ENCODE measurements at regions not wholly inside any gene's neighbourhood (a gene's known extent, or its start where the extent isn't known, plus 50 kb on each side); places are given as distances from the start of the nearest gene placed in this dataset.

GRCh38 chr22:49721211-49721763 lies 106.4 kb downstream of the BRD1 start:
- DNase-seq (ENCODE audit: low read depth, low spot score) = no peak

- DNase-seq (ENCODE audit: low read depth, low spot score) = no peak
These were observed 107.3 kb downstream of the BRD1 start for GRCh38 chr22:49720279-49720959.

GRCh38 chr22:49719046-49719445 lies 108.6 kb downstream of the BRD1 start:
- no peak for DNase-seq (ENCODE audit: low read depth, low spot score)

- no peak for DNase-seq (ENCODE audit: low read depth, low spot score)
These were observed 109.3 kb downstream of the BRD1 start for GRCh38 chr22:49718396-49718795.

- DNase-seq (ENCODE audit: low read depth, low spot score) = no peak
These were observed 110.3 kb downstream of the BRD1 start for GRCh38 chr22:49717322-49717919.

- no peak for DNase-seq (ENCODE audit: low read depth, low spot score)
These were observed 111.2 kb downstream of the BRD1 start for GRCh38 chr22:49716441-49716840.

- DNase-seq (ENCODE audit: low read depth, low spot score) = no peak
These were observed 112.2 kb downstream of the BRD1 start for GRCh38 chr22:49715450-49715849.

GRCh38 chr22:49713003-49713402 lies 114.7 kb downstream of the BRD1 start:
- DNase-seq (ENCODE audit: low read depth, low spot score) = no peak

- DNase-seq (ENCODE audit: low read depth, low spot score) = no peak
These were observed 115.4 kb downstream of the BRD1 start for GRCh38 chr22:49712195-49712791.

GRCh38 chr22:49710746-49711145 lies 116.9 kb downstream of the BRD1 start:
- DNase-seq (ENCODE audit: low read depth, low spot score) = no peak

- DNase-seq (ENCODE audit: low read depth, low spot score) = no peak
These were observed 118.2 kb downstream of the BRD1 start for GRCh38 chr22:49709464-49709863.

- DNase-seq (ENCODE audit: low read depth, low spot score) = no peak
These were observed 121.7 kb downstream of the BRD1 start for GRCh38 chr22:49705972-49706352.

- DNase-seq (ENCODE audit: low read depth, low spot score) = no peak
These were observed 122.3 kb downstream of the BRD1 start for GRCh38 chr22:49705216-49705971.

- DNase-seq (ENCODE audit: low read depth, low spot score) = no peak
These were observed 123.1 kb downstream of the BRD1 start for GRCh38 chr22:49704345-49705215.

GRCh38 chr22:49703990-49704344 lies 123.7 kb downstream of the BRD1 start:
- DNase-seq (ENCODE audit: low read depth, low spot score) = no peak

- DNase-seq (ENCODE audit: low read depth, low spot score) = no peak
These were observed 124.2 kb downstream of the BRD1 start for GRCh38 chr22:49703505-49703904.

GRCh38 chr22:49702068-49702397 lies 125.6 kb downstream of the BRD1 start:
- no peak for DNase-seq (ENCODE audit: low read depth, low spot score)

- no peak for DNase-seq (ENCODE audit: low read depth, low spot score)
These were observed 126.1 kb downstream of the BRD1 start for GRCh38 chr22:49701380-49702067.

- DNase-seq (ENCODE audit: low read depth, low spot score) = no peak
These were observed 127.7 kb downstream of the BRD1 start for GRCh38 chr22:49699928-49700498.

GRCh38 chr22:49699476-49699875 lies 128.2 kb downstream of the BRD1 start:
- DNase-seq (ENCODE audit: low read depth, low spot score) = no peak
